ENCODE measurements at regions not wholly inside any gene's neighbourhood (a gene's known extent, or its start where the extent isn't known, plus 50 kb on each side); places are given as distances from the start of the nearest gene placed in this dataset.

GRCh38 chr20:60474385-60474910 is 516.2 kb downstream of the CDH26 start:
- in situ Hi-C loops (cut with HindIII; ENCODE audit: low sequenced_read_pairs) = no loop called here
- no peak for DNase-seq (ENCODE audit: low spot score)

GRCh38 chr20:60476045-60476444 is 517.8 kb downstream of the CDH26 start:
- DNase-seq (ENCODE audit: low spot score) = no peak
- in situ Hi-C loops (cut with HindIII; ENCODE audit: low sequenced_read_pairs) = no loop called here

- DNase-seq (ENCODE audit: low spot score) = no peak
- in situ Hi-C loops (cut with HindIII; ENCODE audit: low sequenced_read_pairs) = no loop called here
These were observed 519.7 kb downstream of the CDH26 start for GRCh38 chr20:60477958-60478357.

GRCh38 chr20:60478533-60478932 is 520.3 kb downstream of the CDH26 start:
- in situ Hi-C loops (cut with HindIII; ENCODE audit: low sequenced_read_pairs) = no loop called here

GRCh38 chr20:60480950-60481742 is 522.9 kb downstream of the CDH26 start:
- no peak for DNase-seq (ENCODE audit: low spot score)
- in situ Hi-C loops (cut with HindIII; ENCODE audit: low sequenced_read_pairs) = no loop called here

More at GRCh38 chr20:60478533-60478932, 520.3 kb downstream of the CDH26 start:
- no peak for DNase-seq (ENCODE audit: low spot score)

GRCh38 chr20:60481743-60482133 is 523.5 kb downstream of the CDH26 start:
- no peak for DNase-seq (ENCODE audit: low spot score)
- in situ Hi-C loops (cut with HindIII; ENCODE audit: low sequenced_read_pairs) = no loop called here

- no peak for DNase-seq (ENCODE audit: low spot score)
- in situ Hi-C loops (cut with HindIII; ENCODE audit: low sequenced_read_pairs) = no loop called here
These were observed 524.2 kb downstream of the CDH26 start for GRCh38 chr20:60482221-60483008.

GRCh38 chr20:60483371-60483770 is 525.1 kb downstream of the CDH26 start:
- DNase-seq (ENCODE audit: low spot score) = no peak
- in situ Hi-C loops (cut with HindIII; ENCODE audit: low sequenced_read_pairs) = no loop called here

- no peak for DNase-seq (ENCODE audit: low spot score)
These were observed 526.1 kb downstream of the CDH26 start for GRCh38 chr20:60484316-60484715.

GRCh38 chr20:60485012-60485760 is 527.0 kb downstream of the CDH26 start:
- no peak for DNase-seq (ENCODE audit: low spot score)
- in situ Hi-C loops (cut with HindIII; ENCODE audit: low sequenced_read_pairs) = no loop called here

More at GRCh38 chr20:60484316-60484715, 526.1 kb downstream of the CDH26 start:
- in situ Hi-C loops (cut with HindIII; ENCODE audit: low sequenced_read_pairs) = no loop called here

- in situ Hi-C loops (cut with HindIII; ENCODE audit: low sequenced_read_pairs) = no loop called here
- no peak for DNase-seq (ENCODE audit: low spot score)
These were observed 528.1 kb downstream of the CDH26 start for GRCh38 chr20:60486315-60486714.

- DNase-seq (ENCODE audit: low spot score) = peak; percentile 14
- in situ Hi-C loops (cut with HindIII; ENCODE audit: low sequenced_read_pairs) = no loop called here
These were observed 528.7 kb downstream of the CDH26 start for GRCh38 chr20:60486937-60487336.

- no peak for DNase-seq (ENCODE audit: low spot score)
- in situ Hi-C loops (cut with HindIII; ENCODE audit: low sequenced_read_pairs) = no loop called here
These were observed 532.2 kb downstream of the CDH26 start for GRCh38 chr20:60490217-60491050.

GRCh38 chr20:60491051-60491581 is 532.9 kb downstream of the CDH26 start:
- in situ Hi-C loops (cut with HindIII; ENCODE audit: low sequenced_read_pairs) = no loop called here
- no peak for DNase-seq (ENCODE audit: low spot score)

GRCh38 chr20:60494476-60494875 is 536.3 kb downstream of the CDH26 start:
- DNase-seq (ENCODE audit: low spot score) = no peak
- in situ Hi-C loops (cut with HindIII; ENCODE audit: low sequenced_read_pairs) = no loop called here

GRCh38 chr20:60497298-60498035 is 539.2 kb downstream of the CDH26 start:
- in situ Hi-C loops (cut with HindIII; ENCODE audit: low sequenced_read_pairs) = no loop called here
- no peak for DNase-seq (ENCODE audit: low spot score)

- in situ Hi-C loops (cut with HindIII; ENCODE audit: low sequenced_read_pairs) = no loop called here
- no peak for DNase-seq (ENCODE audit: low spot score)
These were observed 541.9 kb downstream of the CDH26 start for GRCh38 chr20:60500038-60500701.
